A549 (cell line): ENCODE measurements at regions not wholly inside any gene's neighbourhood (a gene's known extent, or its start where the extent isn't known, plus 50 kb on each side); places are given as distances from the start of the nearest gene placed in this dataset.

ENCODE experiments used
- ATAC-seq, 2 experiments: fragments of 200-7000 bp in 1 of 2; fragments of >200 bp in 1 of 2; cut with Nextera tagmentation in 1 of 2; cut with Tn5 transposase in 1 of 2; 3 replicates each; pipeline versions ENCODE4 v1.8.0 to v1.9.1; 2018 to 2020; ENCODE audit warnings: mild to moderate bottlenecking in 1 of 2, moderate library complexity in 1 of 2
- CTCF ChIA-PET: fragments of 300-600 bp; sonication (Branson Sonifier 250); formaldehyde crosslinking; extraction: SDS; loops from one replicate; lab custom pipeline; 2021; ENCODE audit warnings: antibody characterized with exemption, inconsistent platforms; lab: Yijun Ruan, JAX
- POLR2A ChIA-PET: fragments of 350-600 bp; formaldehyde crosslinking; extraction: SDS; loops from one replicate; lab custom pipeline; 2021; ENCODE audit warnings: antibody characterized with exemption, inconsistent platforms; lab: Yijun Ruan, JAX
- DNase-seq, 2 experiments: peaks; one replicate each; pipeline versions ENCODE4 v3.0.0 to v3.0.0-alpha.2; 2011 to 2016; ENCODE audit warnings: low read depth in 1 of 2, low spot score in 1 of 2
- FAIRE-seq: peaks from 2 replicates; lab custom pipeline; 2011; peaks lifted over from hg19 to GRCh38; lab: Jason Lieb, UNC
- H3K27ac ChIP-seq, 2 experiments: fragments of >200 bp; sonication (Bioruptor Twin); formaldehyde crosslinking; 3 replicates each; pipeline ENCODE4 v1.5.1; 2016 to 2017
- H3K4me1 ChIP-seq: fragments of >200 bp; sonication (Bioruptor Twin); formaldehyde crosslinking; 3 replicates; pipeline ENCODE4 v1.6.1; 2016
- H3K4me2 ChIP-seq: fragments of >200 bp; sonication (Bioruptor Twin); formaldehyde crosslinking; 3 replicates; pipeline ENCODE4 v1.6.1; 2016
- H3K4me3 ChIP-seq: fragments of >200 bp; sonication (Bioruptor Twin); formaldehyde crosslinking; 3 replicates; pipeline ENCODE4 v1.5.1; 2016
- H3K9me3 ChIP-seq: fragments of >200 bp; sonication (Bioruptor Twin); formaldehyde crosslinking; 3 replicates; pipeline ENCODE4 v1.6.1; 2016
- CHD2 ChIP-seq: fragments of 150-350 bp; IDR thresholded peaks from 2 replicates; pipeline ENCODE4 v1.6.1; 2014; ENCODE audit warnings: low read length; ENCODE audit not compliant: partially characterized antibody
- CHD4 ChIP-seq: fragments of 200-600 bp; sonication (generic); IDR thresholded peaks from 2 replicates; pipeline ENCODE4 v1.6.1; 2016; ENCODE audit warnings: antibody characterized with exemption, mild to moderate bottlenecking, borderline replicate concordance
- EHF ChIP-seq: fragments of 250-450 bp; sonication (Bioruptor Pico); IDR thresholded peaks from 2 replicates; pipeline ENCODE4 v1.5.0; 2020; ENCODE audit warnings: mild to moderate bottlenecking
- EP300 ChIP-seq, 2 experiments: fragments of >200 bp; sonication (Bioruptor Twin); formaldehyde crosslinking; IDR thresholded peaks; 2 replicates in 1 of 2; 3 replicates in 1 of 2; pipeline ENCODE4 v1.6.1; 2016 to 2017
- ESRRA ChIP-seq: fragments of 150-350 bp; IDR thresholded peaks from 2 replicates; pipeline ENCODE4 v1.6.1; 2014; ENCODE audit warnings: mild to moderate bottlenecking, low read length, borderline replicate concordance
- HDAC2 ChIP-seq: fragments of 200-600 bp; sonication (generic); IDR thresholded peaks from 2 replicates; pipeline ENCODE4 v1.6.1; 2016
- HEYL ChIP-seq: fragments of 250-450 bp; sonication (Bioruptor Pico); IDR thresholded peaks from 2 replicates; pipeline ENCODE4 v1.8.0; 2021; ENCODE audit warnings: mild to moderate bottlenecking, moderate library complexity
- HOXB13 ChIP-seq: fragments of 250-450 bp; sonication (Bioruptor Pico); IDR thresholded peaks from 2 replicates; pipeline ENCODE4 v1.5.0; 2020; ENCODE audit warnings: low read depth, mild to moderate bottlenecking, moderate library complexity
- MAFK ChIP-seq: fragments of 450-650 bp; IDR thresholded peaks from 2 replicates; pipeline ENCODE4 v1.6.1; 2014; ENCODE audit not compliant: partially characterized antibody
- MYC ChIP-seq: IDR thresholded peaks from 2 replicates; pipeline ENCODE4 v1.6.1; 2012; ENCODE audit warnings: mild to moderate bottlenecking, inconsistent platforms, low read length, improper control_type of control experiment, borderline replicate concordance
- NPAS2 ChIP-seq: fragments of 250-450 bp; sonication (Bioruptor Pico); IDR thresholded peaks from 2 replicates; pipeline ENCODE4 v1.8.0; 2022; ENCODE audit warnings: mild to moderate bottlenecking, moderate library complexity, borderline replicate concordance
- PHF8 ChIP-seq: fragments of 200-600 bp; sonication (generic); IDR thresholded peaks from 2 replicates; pipeline ENCODE4 v1.6.1; 2016; ENCODE audit warnings: low read depth, mild to moderate bottlenecking, antibody characterized with exemption, moderate library complexity, borderline replicate concordance
- RCOR1 ChIP-seq: fragments of 150-350 bp; IDR thresholded peaks from 2 replicates; pipeline ENCODE4 v1.6.1; 2014; ENCODE audit warnings: antibody characterized with exemption, low read length, low read depth
- ZSCAN20 ChIP-seq: fragments of 250-450 bp; sonication (Bioruptor Pico); IDR thresholded peaks from 2 replicates; pipeline ENCODE4 v1.8.0; 2022; ENCODE audit warnings: mild to moderate bottlenecking, moderate library complexity
- WGBS: methylation state at CpG from one replicate; pipeline ENCODE4 v1.1.6; 2017; ENCODE audit errors: missing lambda C conversion rate; 5-methylcytosine and 5-hydroxymethylcytosine counted together
- TF ChIP-seq, protein P1 (sequence below): IDR thresholded peaks from 2 replicates; pipeline ENCODE4 v1.6.1; 2012
- TF ChIP-seq, protein P2 (sequence below): fragments of >200 bp; sonication (Bioruptor Twin); formaldehyde crosslinking; IDR thresholded peaks from 3 replicates; pipeline ENCODE4 v1.5.1; 2016
- TF ChIP-seq, protein P3 (sequence below): fragments of >200 bp; sonication (Bioruptor Twin); formaldehyde crosslinking; IDR thresholded peaks from 2 replicates; pipeline ENCODE4 v1.6.1; 2016
- TF ChIP-seq, protein P4 (sequence below): fragments of 450-650 bp; IDR thresholded peaks from 2 replicates; pipeline ENCODE4 v1.6.1; 2014; ENCODE audit warnings: antibody characterized with exemption
- TF ChIP-seq, protein P5 (sequence below): fragments of 250-450 bp; sonication (Bioruptor Pico); IDR thresholded peaks from 2 replicates; pipeline ENCODE4 v1.5.0; 2020; ENCODE audit warnings: low read depth, mild to moderate bottlenecking, moderate library complexity
- TF ChIP-seq, protein P6 (sequence below): fragments of >200 bp; sonication (Bioruptor Twin); formaldehyde crosslinking; IDR thresholded peaks from 3 replicates; pipeline ENCODE4 v1.6.1; 2016
- TF ChIP-seq, protein P7 (sequence below): fragments of 250-450 bp; sonication (Bioruptor Pico); IDR thresholded peaks from 2 replicates; pipeline ENCODE4 v1.5.0; 2021; ENCODE audit warnings: mild to moderate bottlenecking, moderate library complexity, borderline replicate concordance
- TF ChIP-seq, protein P8 (sequence below): fragments of 200-600 bp; sonication (generic); IDR thresholded peaks from 2 replicates; pipeline ENCODE4 v1.6.1; 2016; ENCODE audit warnings: antibody characterized with exemption, mild to moderate bottlenecking, moderate library complexity

DNA sequence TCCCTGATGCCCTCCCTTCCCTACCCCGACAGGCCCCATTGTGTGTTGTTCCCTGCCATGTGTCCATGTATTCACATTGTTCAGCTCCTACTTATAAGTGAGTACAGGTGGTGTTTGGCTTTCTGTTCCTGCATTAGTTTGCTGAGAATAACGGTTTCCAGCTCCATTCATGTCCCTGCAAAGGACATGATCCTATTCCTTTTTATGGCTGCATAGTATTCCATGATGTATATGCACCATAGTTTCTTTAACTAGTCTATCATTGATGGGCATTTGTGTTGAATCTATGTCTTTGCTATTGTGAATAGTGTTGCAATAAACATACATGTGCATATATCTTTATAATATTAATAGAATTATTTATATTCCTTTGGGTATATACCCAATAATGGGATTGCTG is 52.1 kb upstream of the TNFSF10 start:
- DNase-seq (no peak), ATAC-seq (no peak), FAIRE-seq (no peak)
- Histone ChIP-seq H3K9me3 (no peaks in the 10 kb centered on the region), H3K4me3 (no peak overlapping the region), H3K4me1 (no peaks in the 10 kb centered on the region), H3K4me2 (no peak overlapping the region), H3K27ac (no peak overlapping the region)
- POLR2A ChIA-PET: no interaction called here
- CTCF ChIA-PET: interaction anchor here (1.6 kb wide), 1 partner anchor 48 kb away, joined by 3 read pairs; no protein-coding TSS in a partner anchor
- WGBS: 46% methylated on average over 2 of the region's 2 CpGs
- no peak for TF ChIP-seq MYC
- no peak for TF ChIP-seq HEYL (CRISPR knock-in tag)
- no peak for TF ChIP-seq PHF8
- TF ChIP-seq NPAS2 (CRISPR knock-in tag): no peak
- TF ChIP-seq HDAC2: no peak
- TF ChIP-seq, protein P1, sequence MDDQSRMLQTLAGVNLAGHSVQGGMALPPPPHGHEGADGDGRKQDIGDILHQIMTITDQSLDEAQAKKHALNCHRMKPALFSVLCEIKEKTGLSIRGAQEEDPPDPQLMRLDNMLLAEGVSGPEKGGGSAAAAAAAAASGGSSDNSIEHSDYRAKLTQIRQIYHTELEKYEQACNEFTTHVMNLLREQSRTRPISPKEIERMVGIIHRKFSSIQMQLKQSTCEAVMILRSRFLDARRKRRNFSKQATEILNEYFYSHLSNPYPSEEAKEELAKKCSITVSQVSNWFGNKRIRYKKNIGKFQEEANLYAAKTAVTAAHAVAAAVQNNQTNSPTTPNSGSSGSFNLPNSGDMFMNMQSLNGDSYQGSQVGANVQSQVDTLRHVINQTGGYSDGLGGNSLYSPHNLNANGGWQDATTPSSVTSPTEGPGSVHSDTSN: no peak
- TF ChIP-seq, protein P2, sequence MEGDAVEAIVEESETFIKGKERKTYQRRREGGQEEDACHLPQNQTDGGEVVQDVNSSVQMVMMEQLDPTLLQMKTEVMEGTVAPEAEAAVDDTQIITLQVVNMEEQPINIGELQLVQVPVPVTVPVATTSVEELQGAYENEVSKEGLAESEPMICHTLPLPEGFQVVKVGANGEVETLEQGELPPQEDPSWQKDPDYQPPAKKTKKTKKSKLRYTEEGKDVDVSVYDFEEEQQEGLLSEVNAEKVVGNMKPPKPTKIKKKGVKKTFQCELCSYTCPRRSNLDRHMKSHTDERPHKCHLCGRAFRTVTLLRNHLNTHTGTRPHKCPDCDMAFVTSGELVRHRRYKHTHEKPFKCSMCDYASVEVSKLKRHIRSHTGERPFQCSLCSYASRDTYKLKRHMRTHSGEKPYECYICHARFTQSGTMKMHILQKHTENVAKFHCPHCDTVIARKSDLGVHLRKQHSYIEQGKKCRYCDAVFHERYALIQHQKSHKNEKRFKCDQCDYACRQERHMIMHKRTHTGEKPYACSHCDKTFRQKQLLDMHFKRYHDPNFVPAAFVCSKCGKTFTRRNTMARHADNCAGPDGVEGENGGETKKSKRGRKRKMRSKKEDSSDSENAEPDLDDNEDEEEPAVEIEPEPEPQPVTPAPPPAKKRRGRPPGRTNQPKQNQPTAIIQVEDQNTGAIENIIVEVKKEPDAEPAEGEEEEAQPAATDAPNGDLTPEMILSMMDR: no peak
- no peak for TF ChIP-seq HOXB13 (CRISPR knock-in tag)
- no peak for TF ChIP-seq RCOR1
- TF ChIP-seq, protein P3, sequence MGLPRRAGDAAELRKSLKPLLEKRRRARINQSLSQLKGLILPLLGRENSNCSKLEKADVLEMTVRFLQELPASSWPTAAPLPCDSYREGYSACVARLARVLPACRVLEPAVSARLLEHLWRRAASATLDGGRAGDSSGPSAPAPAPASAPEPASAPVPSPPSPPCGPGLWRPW: no peak
- TF ChIP-seq, protein P4, sequence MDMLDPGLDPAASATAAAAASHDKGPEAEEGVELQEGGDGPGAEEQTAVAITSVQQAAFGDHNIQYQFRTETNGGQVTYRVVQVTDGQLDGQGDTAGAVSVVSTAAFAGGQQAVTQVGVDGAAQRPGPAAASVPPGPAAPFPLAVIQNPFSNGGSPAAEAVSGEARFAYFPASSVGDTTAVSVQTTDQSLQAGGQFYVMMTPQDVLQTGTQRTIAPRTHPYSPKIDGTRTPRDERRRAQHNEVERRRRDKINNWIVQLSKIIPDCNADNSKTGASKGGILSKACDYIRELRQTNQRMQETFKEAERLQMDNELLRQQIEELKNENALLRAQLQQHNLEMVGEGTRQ: no peak
- TF ChIP-seq, protein P5, sequence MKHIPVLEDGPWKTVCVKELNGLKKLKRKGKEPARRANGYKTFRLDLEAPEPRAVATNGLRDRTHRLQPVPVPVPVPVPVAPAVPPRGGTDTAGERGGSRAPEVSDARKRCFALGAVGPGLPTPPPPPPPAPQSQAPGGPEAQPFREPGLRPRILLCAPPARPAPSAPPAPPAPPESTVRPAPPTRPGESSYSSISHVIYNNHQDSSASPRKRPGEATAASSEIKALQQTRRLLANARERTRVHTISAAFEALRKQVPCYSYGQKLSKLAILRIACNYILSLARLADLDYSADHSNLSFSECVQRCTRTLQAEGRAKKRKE (CRISPR knock-in tag): no peak
- no peak for TF ChIP-seq EHF
- TF ChIP-seq, protein P6, sequence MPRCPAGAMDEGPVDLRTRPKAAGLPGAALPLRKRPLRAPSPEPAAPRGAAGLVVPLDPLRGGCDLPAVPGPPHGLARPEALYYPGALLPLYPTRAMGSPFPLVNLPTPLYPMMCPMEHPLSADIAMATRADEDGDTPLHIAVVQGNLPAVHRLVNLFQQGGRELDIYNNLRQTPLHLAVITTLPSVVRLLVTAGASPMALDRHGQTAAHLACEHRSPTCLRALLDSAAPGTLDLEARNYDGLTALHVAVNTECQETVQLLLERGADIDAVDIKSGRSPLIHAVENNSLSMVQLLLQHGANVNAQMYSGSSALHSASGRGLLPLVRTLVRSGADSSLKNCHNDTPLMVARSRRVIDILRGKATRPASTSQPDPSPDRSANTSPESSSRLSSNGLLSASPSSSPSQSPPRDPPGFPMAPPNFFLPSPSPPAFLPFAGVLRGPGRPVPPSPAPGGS: no peak
- TF ChIP-seq, protein P7, sequence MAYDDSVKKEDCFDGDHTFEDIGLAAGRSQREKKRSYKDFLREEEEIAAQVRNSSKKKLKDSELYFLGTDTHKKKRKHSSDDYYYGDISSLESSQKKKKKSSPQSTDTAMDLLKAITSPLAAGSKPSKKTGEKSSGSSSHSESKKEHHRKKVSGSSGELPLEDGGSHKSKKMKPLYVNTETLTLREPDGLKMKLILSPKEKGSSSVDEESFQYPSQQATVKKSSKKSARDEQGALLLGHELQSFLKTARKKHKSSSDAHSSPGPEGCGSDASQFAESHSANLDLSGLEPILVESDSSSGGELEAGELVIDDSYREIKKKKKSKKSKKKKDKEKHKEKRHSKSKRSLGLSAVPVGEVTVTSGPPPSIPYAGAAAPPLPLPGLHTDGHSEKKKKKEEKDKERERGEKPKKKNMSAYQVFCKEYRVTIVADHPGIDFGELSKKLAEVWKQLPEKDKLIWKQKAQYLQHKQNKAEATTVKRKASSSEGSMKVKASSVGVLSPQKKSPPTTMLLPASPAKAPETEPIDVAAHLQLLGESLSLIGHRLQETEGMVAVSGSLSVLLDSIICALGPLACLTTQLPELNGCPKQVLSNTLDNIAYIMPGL: no peak
- TF ChIP-seq CHD4: no peak
- TF ChIP-seq EP300 (IDR thresholded peaks at IDR 0.05): no peak
- no peak for TF ChIP-seq ZSCAN20 (CRISPR knock-in tag)

DNA sequence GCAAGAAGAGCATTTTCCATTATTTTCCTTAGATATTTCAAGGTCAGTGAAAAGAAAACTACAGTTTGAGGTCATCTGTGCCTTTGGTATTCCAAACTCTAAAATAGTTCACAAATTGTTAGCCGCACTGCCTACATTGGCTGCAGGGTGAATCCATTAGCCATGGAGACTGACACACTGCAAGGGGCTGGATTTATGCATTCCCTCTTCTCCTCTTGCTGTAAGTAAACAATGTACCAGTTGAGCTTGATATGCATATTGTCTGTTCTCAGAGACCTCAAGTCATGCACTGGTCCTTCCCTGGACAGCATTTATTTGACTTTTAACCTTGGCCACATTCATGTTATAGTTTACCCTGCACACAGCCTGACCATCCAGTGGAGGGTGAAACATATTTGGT is 50.2 kb upstream of the TNFSF10 start:
- H3K4me3 ChIP-seq: no peak overlapping the region
- TF ChIP-seq ESRRA (no peak), HDAC2 (no peak), EHF (no peak), MAFK (no peak), CHD4 (no peak), CHD2 (no peak)
- TF ChIP-seq, protein P7: no peak
- TF ChIP-seq, protein P8, sequence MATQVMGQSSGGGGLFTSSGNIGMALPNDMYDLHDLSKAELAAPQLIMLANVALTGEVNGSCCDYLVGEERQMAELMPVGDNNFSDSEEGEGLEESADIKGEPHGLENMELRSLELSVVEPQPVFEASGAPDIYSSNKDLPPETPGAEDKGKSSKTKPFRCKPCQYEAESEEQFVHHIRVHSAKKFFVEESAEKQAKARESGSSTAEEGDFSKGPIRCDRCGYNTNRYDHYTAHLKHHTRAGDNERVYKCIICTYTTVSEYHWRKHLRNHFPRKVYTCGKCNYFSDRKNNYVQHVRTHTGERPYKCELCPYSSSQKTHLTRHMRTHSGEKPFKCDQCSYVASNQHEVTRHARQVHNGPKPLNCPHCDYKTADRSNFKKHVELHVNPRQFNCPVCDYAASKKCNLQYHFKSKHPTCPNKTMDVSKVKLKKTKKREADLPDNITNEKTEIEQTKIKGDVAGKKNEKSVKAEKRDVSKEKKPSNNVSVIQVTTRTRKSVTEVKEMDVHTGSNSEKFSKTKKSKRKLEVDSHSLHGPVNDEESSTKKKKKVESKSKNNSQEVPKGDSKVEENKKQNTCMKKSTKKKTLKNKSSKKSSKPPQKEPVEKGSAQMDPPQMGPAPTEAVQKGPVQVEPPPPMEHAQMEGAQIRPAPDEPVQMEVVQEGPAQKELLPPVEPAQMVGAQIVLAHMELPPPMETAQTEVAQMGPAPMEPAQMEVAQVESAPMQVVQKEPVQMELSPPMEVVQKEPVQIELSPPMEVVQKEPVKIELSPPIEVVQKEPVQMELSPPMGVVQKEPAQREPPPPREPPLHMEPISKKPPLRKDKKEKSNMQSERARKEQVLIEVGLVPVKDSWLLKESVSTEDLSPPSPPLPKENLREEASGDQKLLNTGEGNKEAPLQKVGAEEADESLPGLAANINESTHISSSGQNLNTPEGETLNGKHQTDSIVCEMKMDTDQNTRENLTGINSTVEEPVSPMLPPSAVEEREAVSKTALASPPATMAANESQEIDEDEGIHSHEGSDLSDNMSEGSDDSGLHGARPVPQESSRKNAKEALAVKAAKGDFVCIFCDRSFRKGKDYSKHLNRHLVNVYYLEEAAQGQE: no peak

More for the DNA sequence above, 50.2 kb upstream of the TNFSF10 start:
- no peak overlapping the region for H3K27ac ChIP-seq
- FAIRE-seq (no peak), ATAC-seq (no peak), DNase-seq (no peak)
- H3K4me1 ChIP-seq: no peaks in the 10 kb centered on the region
- H3K4me2 ChIP-seq: no peak overlapping the region
- CTCF ChIA-PET: interaction anchor here (2.6 kb wide), 1 partner anchor 23 kb away, joined by 8 read pairs; no protein-coding TSS in a partner anchor
- H3K9me3 ChIP-seq: no peaks in the 10 kb centered on the region; the same call in 2 of the 3 replicates
- WGBS: 93% methylated on average over 1 of the region's 1 CpG
- POLR2A ChIA-PET: no interaction called here
